Adrenal gland (tissue), 9 donors: ENCODE measurements at regions not wholly inside any gene's neighbourhood (a gene's known extent, or its start where the extent isn't known, plus 50 kb on each side); places are given as distances from the start of the nearest gene placed in this dataset.
"Not testable (repeated sequence)": the region's sequence is repeated elsewhere in the genome, so short reads cannot be mapped to it uniquely, and the experiment has no call there.

ENCODE experiments used
- DNase-seq, 7 donors: peaks; one replicate each; pipeline ENCODE4 v3.0.0-alpha.2; 2019 to 2020
- H3K27ac ChIP-seq, 5 donors: fragments of 200-600 bp; sonication (generic) in 4 of 5; 1 replicate in 3 of 5; 2 replicates in 2 of 5; pipeline versions ENCODE4 v1.5.1 to v1.8.0; 2016 to 2020; ENCODE audit warnings: mild to moderate bottlenecking in 1 of 5
- H3K27me3 ChIP-seq: fragments of 200-600 bp; 2 replicates; pipeline ENCODE4 v1.8.0; 2021
- H3K36me3 ChIP-seq, 2 donors: fragments of 200-600 bp; replicated peaks in 1 of 2; 1 replicate in 1 of 2; 2 replicates in 1 of 2; pipeline versions ENCODE4 v1.5.1 to v1.8.0; 2018 to 2022
- H3K4me1 ChIP-seq, 2 donors: fragments of 200-600 bp; replicated peaks in 1 of 2; 1 replicate in 1 of 2; 2 replicates in 1 of 2; pipeline versions ENCODE4 v1.5.1 to v1.8.0; 2018 to 2021
- H3K4me3 ChIP-seq, 4 donors: fragments of 200-600 bp; sonication (generic) in 3 of 4; one replicate each; pipeline ENCODE4 v1.5.1; 2016 to 2018
- H3K9me3 ChIP-seq, 3 donors: fragments of 200-600 bp; sonication (generic) in 1 of 3; replicated peaks in 1 of 3; 1 replicate in 2 of 3; 2 replicates in 1 of 3; pipeline versions ENCODE4 v1.5.1 to v1.8.0; 2016 to 2021
- POLR2A ChIP-seq, 2 donors: fragments of 450-650 bp; IDR thresholded peaks; one replicate each; pipeline ENCODE4 v1.6.1; 2017; ENCODE audit warnings: antibody characterized with exemption in 2 of 2, mild to moderate bottlenecking in 2 of 2, moderate library complexity in 1 of 2
- WGBS, 4 donors: extraction: QIAGEN DNeasy Blood & Tissue Kit in 2 of 4; methylation state at CpG; one replicate each; pipeline versions ENCODE4 v1.1.5 to v1.1.7; 2013 to 2017; 5-methylcytosine and 5-hydroxymethylcytosine counted together
- intact Hi-C, 2 donors: fragments of 100-400 bp; cut with DNase I; formaldehyde crosslinking; loops; one replicate each; pipeline versions ENCODE4 v1.14.1 to v1.15.0; 2022 to 2023
- TF ChIP-seq, protein P1 (sequence below), 6 experiments: fragments of 450-650 bp in 4 of 6; fragments of 200-600 bp in 2 of 6; sonication (generic) in 1 of 6; IDR thresholded peaks; 1 replicate in 5 of 6; 2 replicates in 1 of 6; pipeline versions ENCODE4 v1.5.1 to v1.8.0; 2016 to 2021; ENCODE audit warnings: antibody characterized with exemption in 6 of 6, mild to moderate bottlenecking in 2 of 6, moderate library complexity in 1 of 6
- donor health status: healthy with polysubstance abuse.
- donor health status: Bipolar disorder and iron deficiency.
- donor health status: DM: yes; HTN: yes; CAD: no.
- donor health status: DM: no; HTN: no; CAD: no.
- donor health status: DM: no; HTN: no; CAD: no.

DNA sequence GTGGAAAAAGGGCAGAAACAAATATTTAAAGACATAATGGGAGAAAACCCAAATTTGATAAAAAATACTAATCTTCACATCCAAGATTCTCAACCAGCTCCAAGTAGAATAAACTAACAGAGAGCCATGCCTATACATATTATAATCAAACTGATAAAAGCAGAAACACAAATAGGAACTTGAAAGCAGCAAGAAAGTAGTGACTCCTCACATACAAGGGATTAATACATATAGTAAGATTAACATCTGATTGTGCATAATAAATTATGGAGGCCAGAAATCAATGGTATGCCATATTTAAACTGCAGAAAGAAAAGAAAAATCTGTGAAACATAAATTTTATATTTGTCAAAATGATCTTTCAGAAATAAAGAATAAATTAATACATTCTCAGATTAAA, 454.3 kb upstream of the PCDH10 start:
- Histone ChIP-seq H3K27me3 (no peaks in the 10 kb centered on the region), H3K4me3 (no peak overlapping the region), H3K36me3 (no peaks in the 10 kb centered on the region), H3K9me3 (peaks cover 0 to 12% (median 4%) of the 10 kb centered on the region in 3 donors), H3K4me1 (no peaks in the 10 kb centered on the region), H3K27ac (no peak overlapping the region)
- intact Hi-C loops, result no loop called here
- no peak for DNase-seq
- no peak for TF ChIP-seq POLR2A (IDR thresholded peaks at IDR 0.05)

GRCh38 chr4:132697505-132697904, 451.6 kb upstream of the PCDH10 start:
- 64 to 83% (median 67%) methylated on average over 4 of the region's 4 CpGs for WGBS, 4 donors
- H3K36me3 ChIP-seq, H3K27me3 ChIP-seq, intact Hi-C loops, H3K4me3 ChIP-seq, H3K4me1 ChIP-seq, DNase-seq, H3K27ac ChIP-seq: not testable (repeated sequence)
- H3K9me3 ChIP-seq, result peaks cover 0 to 12% (median 4%) of the 10 kb centered on the region in 3 donors

GRCh38 chr4:132707955-132708354, 441.1 kb upstream of the PCDH10 start:
- Histone ChIP-seq H3K27me3 (no peaks in the 10 kb centered on the region), H3K27ac (no peak overlapping the region), H3K4me1 (no peaks in the 10 kb centered on the region), H3K9me3 (no peaks in the 10 kb centered on the region), H3K4me3 (no peak overlapping the region), H3K36me3 (no peaks in the 10 kb centered on the region)
- intact Hi-C loops, result no loop called here
- no peak for DNase-seq
- WGBS, 4 donors, result 61 to 70% (median 64%) methylated on average over 2 of the region's 2 CpGs
- TF ChIP-seq POLR2A (IDR thresholded peaks at IDR 0.05), result no peak
- TF ChIP-seq, protein P1, sequence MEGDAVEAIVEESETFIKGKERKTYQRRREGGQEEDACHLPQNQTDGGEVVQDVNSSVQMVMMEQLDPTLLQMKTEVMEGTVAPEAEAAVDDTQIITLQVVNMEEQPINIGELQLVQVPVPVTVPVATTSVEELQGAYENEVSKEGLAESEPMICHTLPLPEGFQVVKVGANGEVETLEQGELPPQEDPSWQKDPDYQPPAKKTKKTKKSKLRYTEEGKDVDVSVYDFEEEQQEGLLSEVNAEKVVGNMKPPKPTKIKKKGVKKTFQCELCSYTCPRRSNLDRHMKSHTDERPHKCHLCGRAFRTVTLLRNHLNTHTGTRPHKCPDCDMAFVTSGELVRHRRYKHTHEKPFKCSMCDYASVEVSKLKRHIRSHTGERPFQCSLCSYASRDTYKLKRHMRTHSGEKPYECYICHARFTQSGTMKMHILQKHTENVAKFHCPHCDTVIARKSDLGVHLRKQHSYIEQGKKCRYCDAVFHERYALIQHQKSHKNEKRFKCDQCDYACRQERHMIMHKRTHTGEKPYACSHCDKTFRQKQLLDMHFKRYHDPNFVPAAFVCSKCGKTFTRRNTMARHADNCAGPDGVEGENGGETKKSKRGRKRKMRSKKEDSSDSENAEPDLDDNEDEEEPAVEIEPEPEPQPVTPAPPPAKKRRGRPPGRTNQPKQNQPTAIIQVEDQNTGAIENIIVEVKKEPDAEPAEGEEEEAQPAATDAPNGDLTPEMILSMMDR (IDR thresholded peaks at IDR 0.05), result no peak

GRCh38 chr4:132709056-132709455, 440.0 kb upstream of the PCDH10 start:
- Histone ChIP-seq H3K27me3 (no peaks in the 10 kb centered on the region), H3K9me3 (no peaks in the 10 kb centered on the region), H3K27ac (no peak overlapping the region), H3K4me1 (no peaks in the 10 kb centered on the region), H3K36me3 (no peaks in the 10 kb centered on the region), H3K4me3 (no peak overlapping the region)
- no peak for TF ChIP-seq POLR2A (IDR thresholded peaks at IDR 0.05)
- TF ChIP-seq, protein P1 (IDR thresholded peaks at IDR 0.05), result no peak
- intact Hi-C loops, result no loop called here
- WGBS, 4 donors, result 40 to 57% (median 51%) methylated on average over 1 of the region's 1 CpG
- no peak for DNase-seq

- DNase-seq, result no peak
- 84 to 92% (median 88%) methylated on average over 2 of the region's 2 CpGs for whole genome bisulfite sequencing, 4 donors
- H3K4me3 ChIP-seq, result no peak overlapping the region
- TF ChIP-seq, protein P1 (IDR thresholded peaks at IDR 0.05), result no peak
- TF ChIP-seq POLR2A (IDR thresholded peaks at IDR 0.05), result no peak
- H3K27ac ChIP-seq, result no peak overlapping the region
- no peaks in the 10 kb centered on the region for H3K9me3 ChIP-seq
- intact Hi-C loops, result no loop called here
- no peaks in the 10 kb centered on the region for H3K4me1 ChIP-seq
- H3K27me3 ChIP-seq, result no peaks in the 10 kb centered on the region
- H3K36me3 ChIP-seq, result no peaks in the 10 kb centered on the region
These were observed 438.1 kb upstream of the PCDH10 start for GRCh38 chr4:132710971-132711370.
